HG02763 (cell line): ENCODE measurements at regions not wholly inside any gene's neighbourhood (a gene's known extent, or its start where the extent isn't known, plus 50 kb on each side); places are given as distances from the start of the nearest gene placed in this dataset.

ENCODE experiments used
- ATAC-seq: cut with Tn5 transposase; IDR thresholded peaks from one replicate; pipeline ENCODE4 v1.9.1; 2021; ENCODE audit warnings: mild to moderate bottlenecking, moderate library complexity; ENCODE audit not compliant: unreplicated experiment

GRCh38 chr16:66070140-66070917 is 296.2 kb upstream of the CDH5 start:
- no peak for ATAC-seq

GRCh38 chr16:66069587-66069986 is 296.9 kb upstream of the CDH5 start:
- no peak for ATAC-seq

- ATAC-seq: no peak
Observed at GRCh38 chr16:66066404-66066803, 300.1 kb upstream of the CDH5 start.

- no peak for ATAC-seq
Observed at GRCh38 chr16:66065925-66066324, 300.6 kb upstream of the CDH5 start.

GRCh38 chr16:66064801-66065530 is 301.5 kb upstream of the CDH5 start:
- ATAC-seq: no peak

- ATAC-seq: no peak
Observed at GRCh38 chr16:66058832-66059231, 307.7 kb upstream of the CDH5 start.

- no peak for ATAC-seq
Observed at GRCh38 chr16:66058172-66058691, 308.3 kb upstream of the CDH5 start.

- no peak for ATAC-seq
Observed at GRCh38 chr16:66057057-66057456, 309.4 kb upstream of the CDH5 start.

GRCh38 chr16:66054095-66054494 is 312.4 kb upstream of the CDH5 start:
- ATAC-seq: no peak

- no peak for ATAC-seq
Observed at GRCh38 chr16:66052745-66053144, 313.7 kb upstream of the CDH5 start.

GRCh38 chr16:66050991-66051390 is 315.5 kb upstream of the CDH5 start:
- ATAC-seq: no peak

- no peak for ATAC-seq
Observed at GRCh38 chr16:66049865-66050264, 316.6 kb upstream of the CDH5 start.

GRCh38 chr16:66045626-66046025 is 320.9 kb upstream of the CDH5 start:
- no peak for ATAC-seq

GRCh38 chr16:66044556-66044955 is 321.9 kb upstream of the CDH5 start:
- ATAC-seq: no peak

GRCh38 chr16:66044089-66044488 is 322.4 kb upstream of the CDH5 start:
- ATAC-seq: no peak

- ATAC-seq: no peak
Observed at GRCh38 chr16:66043326-66043725, 323.2 kb upstream of the CDH5 start.

GRCh38 chr16:66042341-66042740 is 324.1 kb upstream of the CDH5 start:
- ATAC-seq: no peak

- ATAC-seq: no peak
Observed at GRCh38 chr16:66041907-66042306, 324.6 kb upstream of the CDH5 start.

GRCh38 chr16:66039793-66040192 is 326.7 kb upstream of the CDH5 start:
- ATAC-seq: no peak

GRCh38 chr16:66036793-66037715 is 329.4 kb upstream of the CDH5 start:
- no peak for ATAC-seq

- ATAC-seq: no peak
Observed at GRCh38 chr16:66036184-66036583, 330.3 kb upstream of the CDH5 start.
